Body of pancreas (tissue), 4 donors: ENCODE measurements at regions not wholly inside any gene's neighbourhood (a gene's known extent, or its start where the extent isn't known, plus 50 kb on each side); places are given as distances from the start of the nearest gene placed in this dataset.

ENCODE experiments used
- CTCF ChIP-seq, 7 experiments: fragments of 450-650 bp in 4 of 7; fragments of 200-600 bp in 3 of 7; sonication (generic) in 3 of 7; IDR thresholded peaks; one replicate each; pipeline ENCODE4 v1.5.1; 2016 to 2019; ENCODE audit warnings: antibody characterized with exemption in 7 of 7
- POLR2A ChIP-seq, 3 donors: fragments of 450-650 bp; IDR thresholded peaks; one replicate each; pipeline ENCODE4 v1.6.1; 2016; ENCODE audit warnings: antibody characterized with exemption in 3 of 3, mild to moderate bottlenecking in 2 of 3

- TF ChIP-seq POLR2A (IDR thresholded peaks at IDR 0.05) (no peak), CTCF (IDR thresholded peaks at IDR 0.05) (no peak)
These were observed 87.5 kb upstream of the SESN3 start for GRCh38 chr11:95318498-95318897.
